Activated T-helper 9 cell treated with anti-CD3 and anti-CD28 coated beads, Interleukin-2, amount 50 U/mL, for 16 hours (primary cell): ENCODE measurements at regions not wholly inside any gene's neighbourhood (a gene's known extent, or its start where the extent isn't known, plus 50 kb on each side); places are given as distances from the start of the nearest gene placed in this dataset.
"Not testable (repeated sequence)": the region's sequence is repeated elsewhere in the genome, so short reads cannot be mapped to it uniquely, and the experiment has no call there.

ENCODE experiments used
- DNase-seq: peaks from one replicate; pipeline ENCODE4 v3.0.0-alpha.2; 2020; ENCODE audit warnings: low read depth

GRCh38 chr5:109630093-109630492 is 59.6 kb upstream of the MAN2A1 start:
- DNase-seq = no peak

GRCh38 chr5:109628591-109628990 is 61.1 kb upstream of the MAN2A1 start:
- no peak for DNase-seq

GRCh38 chr5:109621266-109621665 is 68.5 kb upstream of the MAN2A1 start:
- not testable (repeated sequence) for DNase-seq

GRCh38 chr5:109620651-109621050 is 69.1 kb upstream of the MAN2A1 start:
- no peak for DNase-seq

- DNase-seq = no peak
Observed at GRCh38 chr5:109619606-109620005, 70.1 kb upstream of the MAN2A1 start.

- no peak for DNase-seq
Observed at GRCh38 chr5:109619021-109619460, 70.7 kb upstream of the MAN2A1 start.

GRCh38 chr5:109614981-109615380 is 74.7 kb upstream of the MAN2A1 start:
- DNase-seq = no peak

- no peak for DNase-seq
Observed at GRCh38 chr5:109614301-109614700, 75.4 kb upstream of the MAN2A1 start.

- no peak for DNase-seq
Observed at GRCh38 chr5:109612278-109612905, 77.3 kb upstream of the MAN2A1 start.

GRCh38 chr5:109611505-109611904 is 78.2 kb upstream of the MAN2A1 start:
- no peak for DNase-seq

GRCh38 chr5:109611061-109611460 is 78.7 kb upstream of the MAN2A1 start:
- no peak for DNase-seq

- DNase-seq = no peak
Observed at GRCh38 chr5:109610581-109610980, 79.1 kb upstream of the MAN2A1 start.

GRCh38 chr5:109605207-109605730 is 84.5 kb upstream of the MAN2A1 start:
- DNase-seq = no peak

- DNase-seq = no peak
Observed at GRCh38 chr5:109604758-109605157, 85.0 kb upstream of the MAN2A1 start.

GRCh38 chr5:109601736-109602135 is 88.0 kb upstream of the MAN2A1 start:
- no peak for DNase-seq

- no peak for DNase-seq
Observed at GRCh38 chr5:109597893-109598292, 91.8 kb upstream of the MAN2A1 start.

GRCh38 chr5:109594217-109594616 is 95.5 kb upstream of the MAN2A1 start:
- no peak for DNase-seq

GRCh38 chr5:109590799-109591198 is 98.9 kb upstream of the MAN2A1 start:
- DNase-seq = no peak

- DNase-seq = no peak
Observed at GRCh38 chr5:109589986-109590385, 99.7 kb upstream of the MAN2A1 start.

GRCh38 chr5:109589239-109589638 is 100.5 kb upstream of the MAN2A1 start:
- DNase-seq = no peak

- no peak for DNase-seq
Observed at GRCh38 chr5:109588281-109589035, 101.3 kb upstream of the MAN2A1 start.

GRCh38 chr5:109584986-109585599 is 104.6 kb upstream of the MAN2A1 start:
- DNase-seq = no peak

- DNase-seq = no peak
Observed at GRCh38 chr5:109580225-109580624, 109.5 kb upstream of the MAN2A1 start.
